ENCODE measurements at regions not wholly inside any gene's neighbourhood (a gene's known extent, or its start where the extent isn't known, plus 50 kb on each side); places are given as distances from the start of the nearest gene placed in this dataset.
"Not testable (repeated sequence)": the region's sequence is repeated elsewhere in the genome, so short reads cannot be mapped to it uniquely, and the experiment has no call there.

- TF ChIP-seq CTCF, POLR2A, POLR2AphosphoS5 (IDR thresholded peaks at IDR 0.05): not testable (repeated sequence)
These were observed 156.5 kb upstream of the ZNF337 start for GRCh38 chr20:25852968-25853717.

Data from stomach (tissue), 4 donors.